ENCODE measurements at regions not wholly inside any gene's neighbourhood (a gene's known extent, or its start where the extent isn't known, plus 50 kb on each side); places are given as distances from the start of the nearest gene placed in this dataset.

GRCh38 chr2:14901737-14902136, 269.2 kb downstream of the LRATD1 start:
- ChIA-PET CTCF (no interaction called here), RAD21 (ENCODE audit: low non-redundant PET in 1 of 2, low total read pairs in 2 of 2, uncharacterized antibody in 2 of 2, unreplicated experiment in 2 of 2) (no interaction called here), POLR2A (no interaction called here)
- Histone ChIP-seq H3K9ac (ENCODE audit: low read length) (no peak overlapping the region), H3K36me3 (ENCODE audit: control insufficient read depth in 1 of 2, insufficient read depth in 2 of 2, low read length in 2 of 2) (no peaks in the 10 kb centered on the region), H3K27ac (ENCODE audit: low read depth, low read length) (no peak overlapping the region), H3K27me3 (ENCODE audit: insufficient read depth, low read length) (no peaks in the 10 kb centered on the region), H3K4me3 (replicated peaks in 1 of 2; ENCODE audit: low read depth in 1 of 2, low read length in 2 of 2) (no peak overlapping the region), H3K9me3 (ENCODE audit: control insufficient read depth in 1 of 2, insufficient read depth in 1 of 2, low read depth in 1 of 2, low read length in 2 of 2) (no peaks in the 10 kb centered on the region), H3K79me2 (ENCODE audit: insufficient read depth, low read length) (no peaks in the 10 kb centered on the region), H3K9me2 (ENCODE audit: insufficient read depth) (no peaks in the 10 kb centered on the region), H3K4me2 (ENCODE audit: low read length) (no peak overlapping the region), H2AFZ (ENCODE audit: low read depth, low read length, poor library complexity, severe bottlenecking) (no peak overlapping the region), H3K4me1 (ENCODE audit: control insufficient read depth in 1 of 2, insufficient read depth in 2 of 2, low read length in 2 of 2) (no peaks in the 10 kb centered on the region), H4K20me1 (ENCODE audit: insufficient read depth) (no peaks in the 10 kb centered on the region)
- DNase-seq (ENCODE audit: low read depth, low spot score) (no peak), ATAC-seq (no peak)
- BruUV-seq (replicated peaks): no TSS peak
- intact Hi-C loops (cut with micrococcal nuclease): loop anchor here (5.0 kb wide), 1 partner anchor 676 kb away; no protein-coding TSS in a partner anchor
- TF ChIP-seq REST (IDR thresholded peaks at IDR 0.05; ENCODE audit: low read depth) (no peak), ZBTB33 (IDR thresholded peaks at IDR 0.05; ENCODE audit: extremely low read depth, insufficient replicate concordance, low read length) (no peak), ZFX (IDR thresholded peaks at IDR 0.05) (no peak), TCF7L2 (IDR thresholded peaks at IDR 0.05; ENCODE audit: borderline replicate concordance, extremely low read depth, insufficient read depth, insufficient read length) (no peak), EZH2 (IDR thresholded peaks at IDR 0.05) (no peak), POLR2A (IDR thresholded peaks at IDR 0.05; ENCODE audit: borderline replicate concordance, extremely low read depth, insufficient read depth, insufficient read length) (no peak), YY1 (IDR thresholded peaks at IDR 0.05; ENCODE audit: extremely low read depth, insufficient replicate concordance, low read depth, low read length) (no peak)
- TF ChIP-seq, protein P1, sequence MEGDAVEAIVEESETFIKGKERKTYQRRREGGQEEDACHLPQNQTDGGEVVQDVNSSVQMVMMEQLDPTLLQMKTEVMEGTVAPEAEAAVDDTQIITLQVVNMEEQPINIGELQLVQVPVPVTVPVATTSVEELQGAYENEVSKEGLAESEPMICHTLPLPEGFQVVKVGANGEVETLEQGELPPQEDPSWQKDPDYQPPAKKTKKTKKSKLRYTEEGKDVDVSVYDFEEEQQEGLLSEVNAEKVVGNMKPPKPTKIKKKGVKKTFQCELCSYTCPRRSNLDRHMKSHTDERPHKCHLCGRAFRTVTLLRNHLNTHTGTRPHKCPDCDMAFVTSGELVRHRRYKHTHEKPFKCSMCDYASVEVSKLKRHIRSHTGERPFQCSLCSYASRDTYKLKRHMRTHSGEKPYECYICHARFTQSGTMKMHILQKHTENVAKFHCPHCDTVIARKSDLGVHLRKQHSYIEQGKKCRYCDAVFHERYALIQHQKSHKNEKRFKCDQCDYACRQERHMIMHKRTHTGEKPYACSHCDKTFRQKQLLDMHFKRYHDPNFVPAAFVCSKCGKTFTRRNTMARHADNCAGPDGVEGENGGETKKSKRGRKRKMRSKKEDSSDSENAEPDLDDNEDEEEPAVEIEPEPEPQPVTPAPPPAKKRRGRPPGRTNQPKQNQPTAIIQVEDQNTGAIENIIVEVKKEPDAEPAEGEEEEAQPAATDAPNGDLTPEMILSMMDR (IDR thresholded peaks at IDR 0.05 in 2 of 3, conservative IDR thresholded peaks at IDR 0.05 in 1 of 3; ENCODE audit: borderline replicate concordance in 1 of 3, insufficient read depth in 1 of 3, low read depth in 2 of 3, low read length in 2 of 3): no peak
